Islet of Langerhans (tissue), 1 donor: ENCODE measurements at regions not wholly inside any gene's neighbourhood (a gene's known extent, or its start where the extent isn't known, plus 50 kb on each side); places are given as distances from the start of the nearest gene placed in this dataset.

ENCODE experiments used
- FAIRE-seq: peaks from one replicate; lab custom pipeline; 2011; peaks lifted over from hg19 to GRCh38; lab: Jason Lieb, UNC

DNA sequence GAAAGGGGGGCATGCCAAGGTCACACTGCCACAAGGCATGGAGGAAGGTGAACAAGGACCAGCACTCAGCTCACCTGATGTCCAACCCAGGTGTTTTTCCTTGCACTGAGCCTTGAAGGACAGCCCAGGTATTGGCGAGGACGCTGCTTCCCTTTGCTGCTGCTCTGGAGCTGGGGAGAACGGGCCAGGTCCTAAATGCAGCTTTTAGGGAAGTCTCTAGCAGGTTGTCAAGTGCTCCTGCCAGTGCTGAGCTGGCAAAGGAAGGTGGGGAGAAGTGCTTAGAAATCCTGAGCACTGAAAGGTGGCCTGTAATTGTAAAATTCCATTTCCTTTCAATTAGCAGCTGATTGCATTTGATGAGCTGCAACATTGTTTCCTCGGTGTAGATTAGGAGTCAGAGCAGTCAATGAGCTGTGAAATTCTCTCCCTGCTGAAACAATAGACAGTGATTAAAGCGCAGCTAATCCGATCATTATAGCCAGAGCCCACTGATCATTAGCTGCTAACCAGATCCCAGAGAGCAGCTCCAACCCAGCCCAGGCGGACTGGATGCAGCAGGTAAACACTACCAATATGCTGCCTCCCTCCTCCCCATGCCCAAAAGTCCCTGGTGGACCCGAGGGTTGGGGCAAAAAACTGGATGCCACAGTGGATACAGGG is 507.6 kb downstream of the INSC start:
- no peak for FAIRE-seq

DNA sequence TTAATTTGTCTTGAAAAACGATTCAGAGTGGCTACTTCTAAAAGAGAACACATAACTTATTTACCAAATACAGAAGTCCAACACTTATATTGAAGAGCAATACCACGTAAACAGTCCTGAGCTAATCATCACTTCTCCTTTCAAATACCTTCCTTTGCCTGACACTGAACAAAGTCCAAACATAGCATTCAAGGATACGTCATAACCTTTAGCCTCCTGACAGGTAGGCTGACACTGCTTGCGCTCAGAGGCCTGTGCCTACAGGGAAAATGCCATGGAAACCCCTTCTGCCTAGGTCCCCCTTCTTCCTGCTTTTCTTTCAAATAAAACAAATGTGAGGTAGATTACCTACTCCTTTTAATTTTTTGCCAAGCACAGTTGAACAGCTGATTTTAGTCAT is 510.0 kb downstream of the INSC start:
- no peak for FAIRE-seq

DNA sequence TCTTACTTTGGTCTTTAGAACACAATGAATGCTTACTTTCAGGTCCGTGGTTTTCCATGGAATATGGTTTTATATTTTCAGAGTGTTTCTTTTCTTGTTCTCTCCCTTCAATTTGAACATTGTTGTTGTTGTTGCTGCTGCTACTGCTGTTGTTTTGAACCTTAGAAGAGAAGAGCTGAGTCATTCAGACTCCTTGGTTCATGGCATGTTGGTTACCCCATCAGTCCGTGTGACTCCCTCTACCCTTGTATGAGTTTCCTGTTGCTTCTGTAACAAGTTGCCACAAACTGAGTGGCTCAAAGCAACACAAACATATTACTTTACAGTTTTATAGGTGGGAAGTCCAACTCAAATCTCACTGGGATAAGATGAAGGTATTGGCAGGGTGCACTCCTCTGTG is 511.0 kb downstream of the INSC start:
- FAIRE-seq: no peak

DNA sequence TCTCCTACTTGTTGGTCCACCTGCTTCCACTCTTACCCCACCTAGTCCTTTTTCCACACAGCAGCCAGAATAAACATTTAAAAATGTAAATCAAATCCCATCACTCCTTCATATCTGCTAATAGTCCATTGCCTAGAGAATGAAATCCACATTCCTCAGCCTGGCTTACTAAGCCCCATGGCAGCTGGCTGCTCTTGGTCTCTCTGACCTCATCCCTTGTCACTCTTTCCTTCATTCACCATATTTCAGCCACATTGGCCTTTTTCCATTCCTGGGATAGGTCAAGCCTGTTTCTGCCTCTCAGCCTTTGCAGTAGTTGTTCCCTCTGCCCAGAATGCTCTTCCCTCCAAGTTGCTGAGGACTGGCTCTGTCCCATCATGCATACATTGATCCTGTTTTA is 512.8 kb downstream of the INSC start:
- FAIRE-seq: no peak

DNA sequence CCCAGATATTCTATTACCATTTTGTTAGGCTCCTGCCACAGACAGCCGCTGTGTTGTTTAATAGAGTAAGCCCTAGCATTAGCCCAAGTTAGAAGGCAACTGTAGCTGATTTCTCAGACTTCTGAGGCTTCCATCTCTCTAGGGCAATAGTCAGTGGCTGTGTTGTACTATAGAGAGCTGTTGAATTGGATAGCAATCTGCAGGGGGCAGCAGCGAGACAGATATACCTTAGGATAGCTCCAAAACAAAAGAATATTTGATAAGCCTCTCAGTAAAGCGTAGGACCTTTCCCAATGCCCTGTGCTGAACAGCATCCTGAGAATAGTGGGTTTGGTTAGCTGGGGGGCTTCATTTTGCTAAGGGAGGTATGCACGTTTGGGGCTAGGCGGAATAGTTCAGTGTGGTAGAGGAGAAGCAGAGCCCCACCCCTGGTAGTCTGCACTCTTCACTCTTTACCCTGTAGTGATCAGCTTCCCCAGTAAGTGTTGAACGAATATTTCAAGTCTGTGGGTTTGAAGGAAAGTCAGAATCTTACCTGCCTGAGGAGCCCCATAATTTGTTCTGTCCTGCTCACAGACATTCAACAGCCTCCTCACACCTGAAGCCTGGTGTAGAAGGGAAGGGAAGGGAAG is 515.1 kb downstream of the INSC start:
- FAIRE-seq: no peak

DNA sequence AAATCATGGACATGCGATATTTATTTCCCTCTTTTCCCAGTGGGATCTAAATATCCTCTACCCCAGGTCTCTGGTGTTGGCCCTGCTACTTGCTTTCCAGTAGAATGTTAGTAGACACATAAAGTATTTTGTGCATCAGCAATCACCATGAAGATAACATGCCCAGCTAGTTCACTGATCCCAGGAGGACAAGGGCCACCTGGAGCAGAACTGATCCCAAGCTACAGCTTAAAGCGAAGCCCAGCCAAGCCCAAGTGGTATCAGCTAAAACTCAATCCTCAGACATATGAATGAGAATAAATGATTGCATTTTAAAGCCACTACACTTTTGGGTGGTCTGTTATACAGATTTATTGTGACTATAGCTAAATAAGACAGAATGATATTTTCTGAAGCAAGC is 516.2 kb downstream of the INSC start:
- no peak for FAIRE-seq

DNA sequence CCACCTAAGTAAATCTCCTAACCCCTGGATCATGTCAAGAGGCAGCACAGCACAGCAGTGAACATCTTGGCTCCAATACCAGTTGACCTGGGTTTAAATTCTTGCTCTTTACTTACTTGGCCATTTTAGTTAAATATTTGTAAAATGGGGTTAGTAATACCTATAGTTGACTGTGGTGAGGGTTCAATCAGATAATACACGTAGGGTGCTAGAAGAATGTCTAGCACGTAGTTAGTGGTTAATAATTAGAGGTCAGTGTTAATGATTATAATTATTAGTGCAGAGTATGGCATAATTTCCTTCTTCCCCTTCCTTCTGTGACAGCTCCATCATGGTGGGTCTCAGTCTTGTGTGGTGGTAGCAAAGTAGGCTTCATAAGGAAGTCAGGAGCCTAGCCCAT is 520.8 kb downstream of the INSC start:
- no peak for FAIRE-seq

DNA sequence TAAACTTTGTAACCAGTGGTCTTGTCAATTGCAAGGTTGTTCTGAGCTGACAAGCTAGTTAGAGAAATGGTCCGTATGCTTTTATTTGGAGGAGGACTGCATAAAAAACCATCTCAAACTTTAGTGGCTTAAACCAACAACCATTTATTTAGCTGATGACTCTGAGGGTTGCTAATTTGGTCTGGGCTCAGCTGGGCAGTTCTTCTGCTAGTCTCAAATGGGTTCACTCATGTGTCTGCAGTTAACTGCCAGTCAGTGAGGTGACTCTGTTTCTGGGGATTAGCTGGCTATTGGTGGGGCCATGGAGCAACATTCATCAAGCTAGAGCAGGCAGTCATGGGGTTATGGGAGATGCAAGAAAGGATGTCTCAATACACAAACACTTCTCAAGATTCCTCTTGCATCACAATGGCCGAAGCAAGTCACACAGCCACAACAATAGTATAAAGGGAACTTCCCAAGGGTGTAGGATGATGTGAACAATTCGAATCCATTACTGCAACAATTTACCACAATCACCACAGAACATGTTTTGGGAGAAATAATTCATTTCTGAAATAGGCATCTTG is 521.9 kb downstream of the INSC start:
- no peak for FAIRE-seq

DNA sequence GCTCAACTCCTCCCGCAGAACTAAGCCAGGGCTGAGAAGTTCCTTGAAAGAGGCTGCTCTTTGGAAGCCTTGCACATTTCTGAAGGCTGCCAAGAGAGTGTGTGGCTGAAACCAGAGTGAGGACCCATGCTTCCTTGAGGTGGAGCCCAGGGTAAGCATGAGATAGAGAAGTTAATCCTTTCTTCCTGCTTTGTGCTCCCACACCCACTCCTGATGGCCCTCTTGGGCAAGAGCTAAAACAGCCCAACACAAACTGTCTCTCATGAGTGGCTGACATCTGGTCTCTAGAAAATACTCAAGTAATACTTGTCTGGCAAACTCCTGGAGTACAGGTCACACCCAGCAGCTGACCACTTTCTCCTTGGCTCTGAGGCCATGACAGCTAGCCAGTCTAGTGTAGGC is 523.7 kb downstream of the INSC start:
- no peak for FAIRE-seq

DNA sequence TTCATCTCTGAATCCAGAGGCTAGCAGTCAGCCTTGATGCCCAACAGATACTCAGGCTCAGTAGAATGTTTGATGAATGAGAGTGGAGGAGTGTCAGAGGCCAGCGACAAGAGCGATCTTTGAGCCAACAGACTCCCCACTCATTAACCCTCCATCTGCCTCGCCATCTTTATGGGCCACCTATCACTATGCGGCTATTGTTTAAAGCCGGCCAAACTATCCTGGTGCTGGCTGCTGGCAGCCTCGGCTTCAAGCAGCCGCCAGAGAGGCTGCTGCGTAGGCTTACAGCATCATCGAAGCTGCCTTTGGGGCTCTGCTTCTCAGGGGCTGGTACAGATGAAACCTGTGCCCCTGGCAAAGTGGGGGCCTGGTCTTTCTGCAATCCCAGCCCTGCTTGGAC is 525.6 kb downstream of the INSC start:
- no peak for FAIRE-seq

DNA sequence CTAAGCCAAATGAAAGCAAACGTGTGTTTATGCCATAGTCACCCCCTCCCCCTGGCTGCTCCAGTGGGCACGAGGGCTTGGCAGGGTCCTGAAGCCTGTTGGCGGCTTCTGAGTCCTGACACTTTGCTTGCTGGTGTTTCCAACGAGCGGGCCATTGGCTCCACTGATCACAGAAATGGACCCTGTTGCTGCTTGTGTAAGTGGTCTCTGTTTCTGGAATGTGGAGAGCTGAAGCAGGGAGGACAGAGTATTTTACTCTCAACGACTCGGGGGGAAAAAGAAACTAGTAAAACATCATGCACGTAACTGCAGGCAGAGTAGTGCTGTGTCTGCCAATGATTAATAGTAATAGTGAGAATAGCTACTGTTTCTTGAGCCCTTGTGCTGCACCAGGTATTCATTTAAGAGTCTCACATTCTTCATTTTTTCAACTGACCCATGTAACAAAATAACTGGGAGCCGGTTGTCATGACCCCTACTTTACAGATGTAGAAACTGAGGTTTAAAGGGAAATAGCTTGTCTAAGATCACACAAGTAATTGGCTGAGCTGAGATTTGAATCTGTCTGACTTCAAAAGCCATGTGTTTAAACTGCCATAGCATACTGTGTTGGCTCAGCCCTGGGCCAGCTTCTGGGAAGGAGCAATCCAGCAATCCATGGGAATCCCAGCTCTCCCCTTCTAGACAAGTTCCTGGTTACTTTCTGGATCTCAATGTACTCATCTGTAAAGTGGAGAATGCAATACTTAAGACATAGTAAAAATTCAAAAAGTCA is 526.7 kb downstream of the INSC start:
- FAIRE-seq: no peak

DNA sequence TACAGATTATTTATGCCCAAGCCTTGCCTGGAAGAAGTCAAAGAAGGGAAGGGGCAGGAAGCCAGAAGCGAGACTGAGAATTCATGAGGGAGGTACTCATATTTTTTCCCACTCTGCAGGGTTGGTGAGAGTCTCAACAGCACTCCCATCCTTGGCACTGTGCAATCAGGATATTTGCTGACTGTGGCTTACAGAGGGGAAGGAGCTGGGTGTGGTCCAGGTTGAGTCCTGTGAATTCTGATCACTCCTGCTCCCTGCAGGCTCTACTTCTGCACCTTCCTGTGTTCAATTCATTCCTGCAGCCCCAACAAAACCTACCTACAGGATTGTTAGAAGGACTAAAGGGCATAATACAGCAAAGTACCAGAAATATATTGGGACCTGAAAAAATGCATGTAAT is 530.5 kb downstream of the INSC start:
- no peak for FAIRE-seq

DNA sequence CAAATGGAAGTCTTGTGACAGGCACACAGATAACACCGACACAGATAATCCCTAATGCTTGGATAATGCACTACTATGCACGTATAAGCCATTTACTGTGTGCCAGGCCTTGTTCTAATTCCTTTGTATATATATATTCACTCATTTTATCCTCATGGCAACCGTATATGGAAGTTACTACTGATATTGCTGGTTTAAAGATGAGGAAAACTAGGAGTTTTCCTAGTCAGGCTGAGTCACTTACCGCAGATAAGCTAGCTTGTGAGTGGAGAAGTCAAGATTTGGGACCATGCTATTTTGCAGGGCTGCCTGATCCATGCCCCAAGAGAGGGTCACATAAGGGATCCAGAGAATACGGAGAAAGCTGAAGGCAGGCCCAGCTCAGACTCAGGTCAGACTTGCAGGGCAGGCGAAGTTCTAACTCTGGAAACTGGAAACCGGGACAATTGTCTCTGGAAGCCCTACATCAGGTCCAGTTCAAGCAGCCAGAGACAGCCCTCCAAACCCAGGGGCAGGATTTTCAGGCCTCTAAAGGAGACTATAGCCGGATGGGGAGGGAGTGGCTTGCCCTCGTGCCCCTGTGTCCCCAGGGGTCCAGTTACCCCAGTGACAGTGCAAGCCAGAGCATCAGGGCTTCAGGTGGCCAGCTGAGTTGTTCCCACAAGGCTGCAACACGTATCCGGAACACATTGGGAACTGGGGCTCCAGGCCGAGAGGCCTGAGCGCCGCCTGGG is 534.8 kb downstream of the INSC start:
- FAIRE-seq: no peak

DNA sequence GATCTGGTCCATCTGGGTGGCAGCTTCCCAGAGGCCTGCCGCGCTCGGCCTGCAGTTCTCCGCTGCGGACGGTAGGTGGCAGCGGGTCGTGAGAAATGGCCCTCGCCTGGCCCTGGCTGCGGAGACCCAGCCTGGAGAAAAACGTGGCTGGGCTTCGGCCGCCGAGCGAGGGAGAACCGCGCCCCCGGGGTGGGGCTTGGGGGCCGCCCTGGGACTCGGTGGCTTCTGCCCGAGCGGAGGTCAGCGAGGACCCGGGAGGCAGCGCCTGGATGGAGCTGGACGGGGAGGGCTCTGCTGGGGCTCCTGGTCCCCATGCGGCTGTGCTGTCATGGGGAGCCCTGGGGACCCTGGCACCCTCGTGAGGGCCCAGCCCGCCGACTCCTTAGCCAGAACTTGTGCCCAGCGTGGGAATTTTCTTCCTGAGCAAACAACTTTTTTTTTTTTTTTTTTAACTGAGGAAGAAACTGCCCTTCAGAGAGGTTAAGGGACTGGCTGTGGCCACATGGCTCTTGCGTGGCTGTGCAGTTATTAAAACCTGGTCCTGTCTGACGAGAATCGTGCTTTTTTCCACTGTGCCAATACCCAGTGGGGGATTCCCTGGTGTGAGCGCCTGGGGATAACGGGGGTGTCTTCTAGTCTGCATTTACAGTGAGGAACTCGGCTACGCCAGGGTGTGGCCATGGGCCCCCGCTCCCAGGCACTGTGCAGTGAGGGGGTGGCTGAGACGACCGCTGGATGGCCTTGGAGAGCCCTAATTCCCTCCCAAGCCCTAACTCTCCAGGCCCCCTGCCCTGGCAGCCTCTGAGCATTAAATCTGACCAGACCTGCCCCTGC is 535.6 kb downstream of the INSC start:
- no peak for FAIRE-seq

DNA sequence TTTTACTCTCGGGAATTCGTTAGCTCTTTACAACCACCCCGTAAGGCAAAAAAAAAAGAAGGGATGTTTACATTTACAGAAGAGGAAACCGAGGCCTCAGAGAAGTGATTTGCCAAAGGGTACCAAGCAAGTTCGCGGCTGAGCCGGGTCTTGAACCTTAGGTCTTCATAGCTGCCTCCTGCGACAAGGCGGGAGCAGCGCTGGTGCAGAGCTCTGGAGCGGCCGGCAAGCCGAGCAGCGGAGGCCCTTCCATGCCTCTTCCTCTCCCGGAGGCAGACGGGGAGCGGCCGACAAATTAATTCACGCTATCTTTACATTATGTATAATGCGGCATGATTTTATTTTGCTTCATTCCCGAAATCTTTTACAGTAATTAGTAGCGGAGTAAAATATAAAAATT is 536.3 kb downstream of the INSC start:
- no peak for FAIRE-seq

DNA sequence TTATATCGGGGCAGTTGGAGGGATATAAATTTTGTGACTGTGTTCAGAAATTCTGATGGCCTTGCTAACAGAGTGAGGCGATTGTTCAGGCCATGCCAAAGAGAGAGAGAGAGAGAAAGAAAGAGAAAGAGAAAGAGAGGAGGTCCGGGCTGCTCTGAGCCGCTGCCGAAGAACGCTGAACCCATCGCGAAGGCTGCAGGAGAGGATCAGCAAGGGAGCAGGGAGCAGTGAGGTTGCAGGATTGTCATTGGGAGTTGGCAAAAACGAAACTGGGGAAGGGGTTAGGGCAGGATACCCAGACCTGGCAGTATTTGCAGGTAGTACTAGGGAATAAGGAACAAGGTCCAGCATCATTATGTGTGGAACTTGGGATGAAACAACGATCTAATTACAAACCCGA is 537.1 kb downstream of the INSC start:
- FAIRE-seq: no peak

DNA sequence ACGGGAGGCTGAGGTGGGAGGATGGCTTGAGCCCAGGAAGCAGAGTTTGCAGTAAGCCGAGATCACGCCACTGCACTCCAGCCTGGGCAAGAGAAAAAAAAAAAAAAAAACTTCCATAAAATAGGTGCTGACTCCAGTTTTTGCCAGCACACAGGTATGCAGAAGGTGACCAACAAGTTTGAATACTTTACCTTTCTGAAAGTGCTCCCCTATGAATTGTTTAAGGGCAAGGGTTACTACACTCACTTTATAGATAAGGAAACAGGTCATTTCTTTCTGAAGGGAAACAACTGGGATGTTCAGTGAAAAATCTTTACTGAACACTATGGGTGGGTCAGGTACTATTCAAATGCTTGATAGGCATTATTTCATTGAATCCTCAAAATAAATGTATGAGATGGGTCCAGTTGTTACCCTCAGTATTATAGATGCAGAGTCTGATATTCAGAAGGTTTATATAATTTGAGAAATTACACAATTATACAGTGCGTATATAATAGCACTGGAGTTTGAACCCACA is 538.5 kb downstream of the INSC start:
- no peak for FAIRE-seq

DNA sequence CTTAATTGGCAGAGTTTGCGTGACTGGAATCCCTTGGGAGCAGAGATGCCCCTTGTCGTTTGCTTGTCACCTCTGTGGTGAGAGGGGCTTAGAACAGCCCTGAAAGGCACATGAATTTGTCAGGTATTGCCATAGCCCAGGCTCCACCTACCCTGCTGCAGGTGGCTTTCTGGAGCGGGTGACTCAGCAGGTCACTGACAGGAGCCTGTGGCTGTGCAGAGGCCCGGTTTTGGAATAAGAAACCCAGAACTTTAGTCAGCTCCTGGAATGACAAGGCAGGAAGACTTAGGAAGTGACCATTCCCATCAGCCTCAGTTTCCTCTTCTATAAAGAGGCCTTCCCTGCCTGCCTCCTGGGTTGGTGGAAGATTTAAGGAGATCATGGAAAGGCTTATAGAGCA is 539.7 kb downstream of the INSC start:
- FAIRE-seq: no peak

DNA sequence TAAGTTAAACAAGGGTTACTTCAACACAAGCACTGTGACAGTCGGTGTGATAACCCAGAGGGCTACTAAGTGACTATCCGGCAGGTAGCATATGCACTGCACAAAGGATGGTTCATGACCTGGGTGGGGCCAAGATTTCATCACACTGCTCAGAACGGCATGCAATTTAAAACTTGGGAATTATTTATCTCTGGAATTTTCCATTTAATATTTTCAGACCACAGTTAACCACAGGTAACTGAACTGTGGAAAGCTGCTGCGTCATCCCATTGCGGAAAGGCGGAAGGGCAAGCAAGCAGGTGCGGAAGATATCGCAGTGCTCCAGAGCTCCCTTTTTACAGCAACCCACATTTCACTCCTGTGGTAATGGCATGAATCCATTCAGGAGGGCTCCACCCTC is 540.8 kb downstream of the INSC start:
- no peak for FAIRE-seq

DNA sequence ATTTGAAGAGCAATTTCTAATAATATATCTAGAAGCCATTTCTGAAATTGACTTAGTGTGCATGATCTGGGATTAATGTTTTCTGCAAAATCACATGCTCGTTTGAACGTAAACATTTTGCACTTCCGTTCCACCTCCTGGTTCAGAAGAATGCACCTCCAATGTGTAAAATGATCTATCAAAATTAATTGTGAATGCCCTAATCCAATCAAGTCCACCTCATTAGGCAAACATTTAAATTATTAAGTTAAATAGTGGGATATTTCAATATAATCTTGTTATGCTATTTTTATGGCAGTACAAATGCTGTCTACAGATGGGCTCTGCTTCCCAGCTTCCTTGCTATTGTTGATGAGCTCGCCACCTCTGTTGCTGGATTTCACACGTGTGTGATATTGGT is 542.5 kb downstream of the INSC start:
- FAIRE-seq: no peak

DNA sequence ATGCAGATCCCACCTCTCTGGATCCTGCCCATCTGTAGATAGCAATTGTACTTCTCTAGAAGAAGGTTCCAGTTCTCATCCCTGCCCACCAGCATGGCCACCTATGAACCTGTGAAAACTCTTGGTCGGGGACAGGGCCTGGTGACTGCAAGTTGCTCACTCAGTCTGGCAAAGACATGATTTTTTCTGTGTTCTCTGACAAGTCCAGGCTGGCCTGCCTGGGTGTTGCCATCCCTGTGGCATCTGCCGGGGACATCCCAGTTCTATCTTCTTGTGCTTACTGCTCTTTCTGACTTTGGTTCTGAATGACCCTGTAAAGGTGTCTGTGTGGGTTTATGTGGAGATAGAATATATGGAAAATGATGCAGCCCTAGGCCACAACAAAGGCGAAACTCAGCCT is 545.8 kb downstream of the INSC start:
- no peak for FAIRE-seq

DNA sequence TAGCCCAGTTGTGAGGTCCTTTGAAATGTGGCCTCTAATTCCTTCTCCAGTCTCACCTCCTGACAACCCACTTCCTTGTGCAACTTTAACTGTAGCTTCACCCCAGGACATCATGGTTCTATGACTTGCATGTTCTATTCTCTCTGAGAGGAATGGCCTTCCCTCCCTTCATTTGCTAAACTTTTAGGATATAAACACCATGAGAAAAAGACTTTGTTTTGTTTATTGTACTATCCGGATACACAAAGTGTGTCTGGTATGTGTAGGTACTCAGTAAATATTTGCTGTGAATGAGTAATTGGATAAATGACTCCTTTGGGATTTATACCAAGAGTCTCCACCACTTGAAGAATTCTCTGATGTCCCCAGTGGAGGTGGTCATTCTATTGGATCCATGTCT is 547.6 kb downstream of the INSC start:
- FAIRE-seq: no peak
